ENCODE measurements at regions not wholly inside any gene's neighbourhood (a gene's known extent, or its start where the extent isn't known, plus 50 kb on each side); places are given as distances from the start of the nearest gene placed in this dataset.

GRCh38 chr17:79524213-79525187 lies 86.4 kb downstream of the RBFOX3 start:
- H3K4me1 ChIP-seq (ENCODE audit: insufficient read depth, low read length), result peaks cover 3% of the 10 kb centered on the region; the same call in 1 of the 2 replicates
- H4K8ac ChIP-seq (replicated peaks; ENCODE audit: insufficient read length, low read depth, low read length), result no peak overlapping the region
- DNase-seq, result no peak
- no peaks in the 10 kb centered on the region for H3K79me1 ChIP-seq (ENCODE audit: insufficient read depth, low read depth, low read length, poor library complexity, severe bottlenecking)
- Mint-ChIP-seq H3K27ac (0 out of 7 replicates have a peak overlapping the region, but pooled peaks of 1 of the 3 experiments have one; percentile 40), H3K36me3 (ENCODE audit: insufficient read depth in 1 of 3, low read depth in 3 of 3) (no peaks in the 10 kb centered on the region), H3K9me3 (no peaks in the 10 kb centered on the region), H3K4me3 (no peak overlapping the region), H3K4me1 (peaks cover 16 to 22% of the 10 kb centered on the region in 2 experiments), H3K27me3 (ENCODE audit: low read depth) (peaks cover 22% of the 10 kb centered on the region)
- no peak overlapping the region for H3K56ac ChIP-seq (ENCODE audit: insufficient read length, low read depth, low read length)
- no peak overlapping the region for H2AFZ ChIP-seq (ENCODE audit: low read length)
- no peak overlapping the region for H2BK20ac ChIP-seq (ENCODE audit: low read depth, low read length, poor library complexity, severe bottlenecking)
- H3K27me3 ChIP-seq (ENCODE audit: insufficient read depth, low read length), result no peaks in the 10 kb centered on the region
- no peak overlapping the region for H3K27ac ChIP-seq (ENCODE audit: insufficient read length, low read depth, low read length)
- H3K9me3 ChIP-seq (ENCODE audit: control insufficient read depth, low read depth, low read length), result no peaks in the 10 kb centered on the region
- no peak overlapping the region for H2BK15ac ChIP-seq (ENCODE audit: low read depth, low read length)
- no peak overlapping the region for H3K23ac ChIP-seq (ENCODE audit: insufficient read length, low read depth, low read length)
- peaks cover 3% of the 10 kb centered on the region for H3K23me2 ChIP-seq (ENCODE audit: insufficient read length, low read depth, low read length, poor library complexity, severe bottlenecking)
- no CpG with 5 or more reads among the region's 19 CpGs for WGBS (ENCODE audit: extremely low coverage, insufficient read length, low lambda C conversion rate)
- H3T11ph ChIP-seq (ENCODE audit: low read length), result no peak overlapping the region
- no peak overlapping the region for H3K4me2 ChIP-seq (ENCODE audit: insufficient read depth, insufficient read length, low read length)
- no peak overlapping the region for H2AK5ac ChIP-seq (ENCODE audit: insufficient read length, low read length)
- no peaks in the 10 kb centered on the region for H3K79me2 ChIP-seq (ENCODE audit: insufficient read depth, low read length)
- no peak overlapping the region; the same call in 1 of the 2 replicates for H3K14ac ChIP-seq (ENCODE audit: insufficient read depth, low read length)
- no peak for TF ChIP-seq CTCF (conservative IDR thresholded peaks at IDR 0.05)
- H2BK5ac ChIP-seq (ENCODE audit: insufficient read length, low read length), result no peak overlapping the region
- no peak overlapping the region for H3K18ac ChIP-seq (ENCODE audit: insufficient read length, low read depth, low read length)
- no peak overlapping the region for H3K4ac ChIP-seq (ENCODE audit: low read depth, low read length)
- H2BK120ac ChIP-seq (ENCODE audit: low read depth, low read length, poor library complexity, severe bottlenecking), result no peak overlapping the region
- H4K91ac ChIP-seq (ENCODE audit: insufficient read length, low read depth, low read length), result no peak overlapping the region
- H2BK12ac ChIP-seq (ENCODE audit: insufficient read length, low read depth, low read length), result no peak overlapping the region
- H4K20me1 ChIP-seq (ENCODE audit: control insufficient read depth, insufficient read depth, insufficient read length), result no peaks in the 10 kb centered on the region
- H3K9ac ChIP-seq (ENCODE audit: extremely low read depth, insufficient read length, low read length), result no peak overlapping the region
- no peak overlapping the region for H4K5ac ChIP-seq (ENCODE audit: insufficient read length, low read depth, low read length)

All from H9 (cell line).